ENCODE measurements at regions not wholly inside any gene's neighbourhood (a gene's known extent, or its start where the extent isn't known, plus 50 kb on each side); places are given as distances from the start of the nearest gene placed in this dataset.
"Not testable (repeated sequence)": the region's sequence is repeated elsewhere in the genome, so short reads cannot be mapped to it uniquely, and the experiment has no call there.

DNA sequence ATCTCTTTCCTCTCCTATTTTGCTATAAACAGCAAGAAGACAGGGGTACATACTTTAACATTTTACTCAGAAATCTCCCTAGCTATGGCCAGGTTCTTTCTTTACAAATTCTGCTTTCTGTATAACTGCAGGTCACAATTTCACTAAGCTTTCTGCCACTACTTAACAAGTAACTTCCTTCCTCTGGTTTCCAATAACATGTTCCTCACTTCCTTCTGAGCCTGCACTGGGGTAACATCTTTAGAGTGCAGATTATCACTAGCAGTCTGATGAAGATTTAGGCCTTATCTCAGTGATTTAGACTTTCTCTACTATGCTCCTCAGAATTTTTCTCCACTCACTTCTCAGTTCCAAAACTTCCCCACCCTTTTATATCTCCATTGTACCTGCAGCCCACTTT lies 1930.5 kb upstream of the AGA start:
- Histone ChIP-seq H3K27me3 (replicated peaks; ENCODE audit: control insufficient read depth, insufficient read depth, low read length) (no peaks in the 10 kb centered on the region), H3K4me3 (replicated peaks; ENCODE audit: low read depth, low read length) (no peak overlapping the region), H3K36me3 (ENCODE audit: control insufficient read depth, insufficient read depth, low read length) (no peaks in the 10 kb centered on the region)
- TF ChIP-seq, protein P1, sequence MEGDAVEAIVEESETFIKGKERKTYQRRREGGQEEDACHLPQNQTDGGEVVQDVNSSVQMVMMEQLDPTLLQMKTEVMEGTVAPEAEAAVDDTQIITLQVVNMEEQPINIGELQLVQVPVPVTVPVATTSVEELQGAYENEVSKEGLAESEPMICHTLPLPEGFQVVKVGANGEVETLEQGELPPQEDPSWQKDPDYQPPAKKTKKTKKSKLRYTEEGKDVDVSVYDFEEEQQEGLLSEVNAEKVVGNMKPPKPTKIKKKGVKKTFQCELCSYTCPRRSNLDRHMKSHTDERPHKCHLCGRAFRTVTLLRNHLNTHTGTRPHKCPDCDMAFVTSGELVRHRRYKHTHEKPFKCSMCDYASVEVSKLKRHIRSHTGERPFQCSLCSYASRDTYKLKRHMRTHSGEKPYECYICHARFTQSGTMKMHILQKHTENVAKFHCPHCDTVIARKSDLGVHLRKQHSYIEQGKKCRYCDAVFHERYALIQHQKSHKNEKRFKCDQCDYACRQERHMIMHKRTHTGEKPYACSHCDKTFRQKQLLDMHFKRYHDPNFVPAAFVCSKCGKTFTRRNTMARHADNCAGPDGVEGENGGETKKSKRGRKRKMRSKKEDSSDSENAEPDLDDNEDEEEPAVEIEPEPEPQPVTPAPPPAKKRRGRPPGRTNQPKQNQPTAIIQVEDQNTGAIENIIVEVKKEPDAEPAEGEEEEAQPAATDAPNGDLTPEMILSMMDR (IDR thresholded peaks at IDR 0.05; ENCODE audit: insufficient read depth, low read length, poor library complexity, severe bottlenecking), result no peak
- DNase-seq (ENCODE audit: extremely low read depth, insufficient read length), result no peak

DNA sequence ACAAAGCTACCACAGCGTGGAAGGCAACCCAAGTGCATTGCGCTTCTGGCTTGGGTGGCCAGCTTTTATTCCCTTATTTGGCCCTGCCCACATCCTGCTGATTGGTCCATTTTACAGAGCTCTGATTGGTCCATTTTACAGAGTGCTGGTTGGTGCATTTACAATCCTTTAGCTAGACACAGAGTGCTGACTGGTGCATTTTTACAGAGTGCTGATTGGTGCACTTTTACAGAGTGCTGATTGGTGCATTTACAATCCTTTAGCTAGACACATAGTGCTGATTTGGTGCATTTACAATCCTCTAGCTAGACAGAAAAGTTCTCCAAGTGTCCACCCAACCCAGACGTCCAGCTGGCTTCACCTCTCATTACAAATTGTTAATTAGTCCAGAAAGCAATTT lies 1936.6 kb upstream of the AGA start:
- H3K4me3 ChIP-seq (replicated peaks; ENCODE audit: low read depth, low read length); H3K36me3 ChIP-seq (ENCODE audit: control insufficient read depth, insufficient read depth, low read length); DNase-seq (ENCODE audit: extremely low read depth, insufficient read length); H3K27me3 ChIP-seq (replicated peaks; ENCODE audit: control insufficient read depth, insufficient read depth, low read length): not testable (repeated sequence)

DNA sequence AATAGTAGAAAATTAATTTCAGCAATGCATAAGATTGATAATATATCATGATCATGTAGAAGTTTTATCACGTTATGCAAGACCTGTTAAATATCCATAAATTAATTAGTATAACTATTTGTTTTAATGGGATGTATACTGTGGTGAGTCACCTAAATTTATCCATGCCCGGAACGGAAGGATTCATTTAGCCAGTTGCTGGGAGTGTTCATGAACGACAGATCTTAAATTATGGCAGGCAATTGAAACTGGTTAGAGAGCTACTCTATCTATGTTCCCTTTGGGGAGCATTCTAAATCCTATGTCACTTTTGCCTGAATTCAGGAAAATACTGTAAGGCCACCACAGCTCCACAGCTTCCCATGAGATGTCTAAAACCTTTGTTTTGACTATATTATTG lies 1950.5 kb upstream of the AGA start:
- H3K4me3 ChIP-seq (replicated peaks; ENCODE audit: low read depth, low read length), result no peak overlapping the region
- TF ChIP-seq, protein P1 (IDR thresholded peaks at IDR 0.05; ENCODE audit: insufficient read depth, low read length, poor library complexity, severe bottlenecking), result no peak
- no peak for DNase-seq (ENCODE audit: extremely low read depth, insufficient read length)
- no peaks in the 10 kb centered on the region for H3K27me3 ChIP-seq (replicated peaks; ENCODE audit: control insufficient read depth, insufficient read depth, low read length)
- H3K36me3 ChIP-seq (ENCODE audit: control insufficient read depth, insufficient read depth, low read length), result no peaks in the 10 kb centered on the region

DNA sequence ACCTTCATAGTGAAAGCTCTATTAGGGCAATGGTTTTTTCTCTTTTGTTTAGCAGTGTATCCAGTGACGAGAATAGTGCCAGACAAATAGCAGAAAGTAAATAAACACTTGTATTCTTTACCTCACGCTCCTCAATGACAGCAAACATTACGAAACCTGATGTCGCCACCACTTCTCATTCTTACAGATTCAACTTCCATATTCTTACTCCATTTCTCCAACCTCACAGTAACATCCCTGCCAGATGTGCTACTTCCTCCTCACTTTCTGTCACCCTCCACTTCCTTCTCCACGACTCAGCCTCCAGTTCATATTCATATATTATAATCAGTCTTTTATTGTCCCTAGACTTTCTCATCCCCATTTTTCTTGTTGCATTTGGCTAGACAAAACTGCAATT lies 1956.2 kb upstream of the AGA start:
- TF ChIP-seq, protein P1 (IDR thresholded peaks at IDR 0.05; ENCODE audit: insufficient read depth, low read length, poor library complexity, severe bottlenecking), result no peak
- DNase-seq (ENCODE audit: extremely low read depth, insufficient read length), result no peak
- Histone ChIP-seq H3K27me3 (replicated peaks; ENCODE audit: control insufficient read depth, insufficient read depth, low read length) (no peaks in the 10 kb centered on the region), H3K4me3 (replicated peaks; ENCODE audit: low read depth, low read length) (no peak overlapping the region), H3K36me3 (ENCODE audit: control insufficient read depth, insufficient read depth, low read length) (no peaks in the 10 kb centered on the region)

DNA sequence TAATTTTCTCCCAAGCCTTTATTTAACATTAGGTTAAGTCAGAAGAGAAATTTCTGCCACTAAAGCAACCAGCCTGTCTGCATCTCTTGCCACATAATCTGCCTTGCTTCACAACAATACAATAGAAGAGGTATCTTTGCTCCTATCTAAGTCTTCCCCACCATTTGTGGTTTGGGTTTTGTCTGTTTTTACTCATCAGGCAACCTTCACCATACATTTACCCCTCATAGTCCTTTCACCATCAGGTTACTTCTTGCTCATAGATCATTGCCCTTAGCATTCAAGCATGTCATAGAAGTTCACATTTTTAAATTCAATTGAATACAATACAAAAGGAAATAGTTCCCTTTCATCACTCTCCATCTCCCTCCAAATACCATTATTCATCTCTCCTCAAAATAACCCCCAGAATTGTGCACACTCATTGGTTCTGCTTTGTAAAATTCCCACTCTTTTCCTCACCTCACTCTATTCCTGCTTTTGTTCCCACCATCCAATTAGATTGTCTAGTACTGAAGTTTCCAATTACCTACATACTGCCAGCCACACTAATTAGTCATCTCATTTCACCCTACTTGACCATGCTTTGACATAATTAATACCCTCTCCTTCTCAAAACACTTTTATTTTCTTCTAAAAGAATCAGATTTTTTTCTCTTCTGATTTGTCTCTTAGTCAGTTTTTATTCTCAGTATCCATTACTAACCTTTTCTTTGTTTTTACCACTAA lies 1957.0 kb upstream of the AGA start:
- Histone ChIP-seq H3K36me3 (ENCODE audit: control insufficient read depth, insufficient read depth, low read length) (no peaks in the 10 kb centered on the region), H3K4me3 (replicated peaks; ENCODE audit: low read depth, low read length) (no peak overlapping the region), H3K27me3 (replicated peaks; ENCODE audit: control insufficient read depth, insufficient read depth, low read length) (no peaks in the 10 kb centered on the region)
- TF ChIP-seq, protein P1 (IDR thresholded peaks at IDR 0.05; ENCODE audit: insufficient read depth, low read length, poor library complexity, severe bottlenecking), result no peak
- DNase-seq (ENCODE audit: extremely low read depth, insufficient read length), result no peak

DNA sequence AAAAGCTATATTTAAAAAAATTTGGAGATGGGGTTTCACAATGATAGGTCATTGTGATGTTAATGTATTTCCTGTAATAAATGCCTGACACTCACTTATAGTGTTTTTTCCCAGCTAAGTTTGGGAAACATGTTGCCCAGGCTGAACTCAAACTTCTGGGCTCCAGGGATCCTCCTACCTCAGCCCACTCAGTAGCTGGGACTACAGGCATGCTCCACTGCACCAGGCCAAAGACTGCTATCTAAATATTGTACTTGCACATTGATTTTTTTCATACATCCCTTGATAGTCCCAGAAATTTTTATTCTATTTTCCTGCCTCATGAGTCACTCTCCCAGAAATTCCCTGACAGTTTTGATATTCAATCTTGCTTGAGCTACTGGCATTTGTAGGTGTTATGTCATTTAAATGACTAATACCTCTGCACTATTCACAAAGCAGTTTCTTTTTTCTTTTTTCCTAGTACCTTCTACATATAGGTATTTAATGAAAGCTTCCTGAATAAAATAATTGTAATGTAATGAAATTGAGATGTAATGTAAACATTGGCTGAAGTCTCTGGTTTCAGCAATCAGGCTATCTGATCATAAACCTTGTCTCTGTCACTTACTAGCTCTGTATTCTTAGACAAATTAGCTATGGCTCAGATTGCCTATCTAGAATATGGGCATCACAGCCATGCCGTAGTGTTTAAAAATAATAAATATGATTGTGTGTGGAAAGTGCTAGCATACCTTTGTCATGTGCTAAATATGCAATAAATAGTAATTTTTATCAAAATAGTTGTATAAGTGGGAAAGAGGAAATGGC lies 1973.0 kb upstream of the AGA start:
- TF ChIP-seq, protein P1 (IDR thresholded peaks at IDR 0.05; ENCODE audit: insufficient read depth, low read length, poor library complexity, severe bottlenecking), result no peak
- H3K27me3 ChIP-seq (replicated peaks; ENCODE audit: control insufficient read depth, insufficient read depth, low read length), result no peaks in the 10 kb centered on the region
- H3K36me3 ChIP-seq (ENCODE audit: control insufficient read depth, insufficient read depth, low read length), result no peaks in the 10 kb centered on the region
- H3K4me3 ChIP-seq (replicated peaks; ENCODE audit: low read depth, low read length), result no peak overlapping the region
- DNase-seq (ENCODE audit: extremely low read depth, insufficient read length), result no peak
